Parathyroid adenoma (tissue), 2 donors: ENCODE measurements at regions not wholly inside any gene's neighbourhood (a gene's known extent, or its start where the extent isn't known, plus 50 kb on each side); places are given as distances from the start of the nearest gene placed in this dataset.

Experiments
- H2AFZ ChIP-seq: fragments of 300-600 bp; sonication (generic); one replicate; pipeline ENCODE4 v1.7.0; 2017; ENCODE audit warnings: antibody characterized with exemption, mild to moderate bottlenecking
- H3K27ac ChIP-seq: fragments of 300-600 bp; sonication (generic); one replicate; pipeline ENCODE4 v1.7.0; 2017
- H3K27me3 ChIP-seq: fragments of 300-600 bp; sonication (generic); one replicate; pipeline ENCODE4 v1.7.0; 2017; ENCODE audit warnings: low read length; ENCODE audit not compliant: control insufficient read depth, insufficient read depth
- H3K36me3 ChIP-seq: fragments of 300-600 bp; sonication (generic); one replicate; pipeline ENCODE4 v1.7.0; 2017; ENCODE audit warnings: low read length; ENCODE audit not compliant: control insufficient read depth, insufficient read depth
- H3K4me1 ChIP-seq: fragments of 300-600 bp; sonication (generic); one replicate; pipeline ENCODE4 v1.7.0; 2017; ENCODE audit warnings: control low read depth
- H3K4me2 ChIP-seq: fragments of 300-600 bp; sonication (generic); one replicate; pipeline ENCODE4 v1.7.0; 2017; ENCODE audit warnings: low read length
- H3K4me3 ChIP-seq: fragments of 300-600 bp; sonication (generic); one replicate; pipeline ENCODE4 v1.7.0; 2017; ENCODE audit warnings: low read depth, low read length
- H3K79me2 ChIP-seq: fragments of 300-600 bp; sonication (generic); one replicate; pipeline ENCODE4 v1.7.0; 2017; ENCODE audit warnings: control low read depth
- H3K9ac ChIP-seq: fragments of 300-600 bp; sonication (generic); one replicate; pipeline ENCODE4 v1.7.0; 2017; ENCODE audit warnings: mild to moderate bottlenecking
- H3K9me3 ChIP-seq: fragments of 300-600 bp; sonication (generic); one replicate; pipeline ENCODE4 v1.7.0; 2017; ENCODE audit warnings: low read length; ENCODE audit not compliant: control insufficient read depth
- CTCF ChIP-seq: fragments of 300-600 bp; sonication (generic); IDR thresholded peaks from one replicate; pipeline ENCODE4 v1.7.0; 2017; ENCODE audit warnings: antibody characterized with exemption, mild to moderate bottlenecking
- donor health status: primary hyperparathyroidism.

GRCh38 chr3:5809586-5810246, 622.2 kb downstream of the EDEM1 start:
- H3K4me3 ChIP-seq, result no peak overlapping the region
- H3K4me1 ChIP-seq, result no peaks in the 10 kb centered on the region
- no peak overlapping the region for H2AFZ ChIP-seq
- no peak overlapping the region for H3K27ac ChIP-seq
- no peak overlapping the region for H3K4me2 ChIP-seq
- no peak for TF ChIP-seq CTCF
- no peak overlapping the region for H3K9ac ChIP-seq
- no peaks in the 10 kb centered on the region for H3K9me3 ChIP-seq
- H3K79me2 ChIP-seq, result no peaks in the 10 kb centered on the region
- H3K27me3 ChIP-seq, result no peaks in the 10 kb centered on the region
- H3K36me3 ChIP-seq, result no peaks in the 10 kb centered on the region

GRCh38 chr3:5811016-5811415, 623.5 kb downstream of the EDEM1 start:
- no peak overlapping the region for H3K4me3 ChIP-seq
- H3K9ac ChIP-seq, result no peak overlapping the region
- H3K27me3 ChIP-seq, result no peaks in the 10 kb centered on the region
- no peaks in the 10 kb centered on the region for H3K4me1 ChIP-seq
- no peaks in the 10 kb centered on the region for H3K36me3 ChIP-seq
- no peak overlapping the region for H3K27ac ChIP-seq
- H2AFZ ChIP-seq, result no peak overlapping the region
- no peaks in the 10 kb centered on the region for H3K79me2 ChIP-seq
- no peak overlapping the region for H3K4me2 ChIP-seq
- no peaks in the 10 kb centered on the region for H3K9me3 ChIP-seq
- TF ChIP-seq CTCF, result no peak

- Histone ChIP-seq H3K79me2 (no peaks in the 10 kb centered on the region), H3K4me1 (no peaks in the 10 kb centered on the region), H3K27me3 (no peaks in the 10 kb centered on the region), H3K36me3 (no peaks in the 10 kb centered on the region), H3K4me2 (no peak overlapping the region), H3K9ac (no peak overlapping the region), H3K27ac (no peak overlapping the region), H3K9me3 (no peaks in the 10 kb centered on the region), H2AFZ (no peak overlapping the region), H3K4me3 (no peak overlapping the region)
- TF ChIP-seq CTCF, result no peak
Measured at GRCh38 chr3:5813521-5813920, 626.0 kb downstream of the EDEM1 start.

GRCh38 chr3:5822843-5823242, 635.3 kb downstream of the EDEM1 start:
- no peaks in the 10 kb centered on the region for H3K36me3 ChIP-seq
- no peak overlapping the region for H2AFZ ChIP-seq
- H3K27me3 ChIP-seq, result no peaks in the 10 kb centered on the region
- no peaks in the 10 kb centered on the region for H3K9me3 ChIP-seq
- no peak overlapping the region for H3K4me3 ChIP-seq
- H3K79me2 ChIP-seq, result no peaks in the 10 kb centered on the region
- no peak overlapping the region for H3K27ac ChIP-seq
- no peak overlapping the region for H3K9ac ChIP-seq
- no peak overlapping the region for H3K4me2 ChIP-seq
- no peak for TF ChIP-seq CTCF
- H3K4me1 ChIP-seq, result no peaks in the 10 kb centered on the region

- no peaks in the 10 kb centered on the region for H3K79me2 ChIP-seq
- no peak overlapping the region for H3K27ac ChIP-seq
- H3K27me3 ChIP-seq, result no peaks in the 10 kb centered on the region
- no peak overlapping the region for H3K9ac ChIP-seq
- no peaks in the 10 kb centered on the region for H3K36me3 ChIP-seq
- no peak for TF ChIP-seq CTCF
- no peak overlapping the region for H2AFZ ChIP-seq
- H3K9me3 ChIP-seq, result no peaks in the 10 kb centered on the region
- H3K4me2 ChIP-seq, result no peak overlapping the region
- H3K4me3 ChIP-seq, result no peak overlapping the region
- H3K4me1 ChIP-seq, result no peaks in the 10 kb centered on the region
Measured at GRCh38 chr3:5826467-5826866, 639.0 kb downstream of the EDEM1 start.
